H1 (cell line): ENCODE measurements at regions not wholly inside any gene's neighbourhood (a gene's known extent, or its start where the extent isn't known, plus 50 kb on each side); places are given as distances from the start of the nearest gene placed in this dataset.

Experiments used
- CTCF ChIA-PET: fragments of 300-600 bp; sonication (Branson Sonifier 250); formaldehyde crosslinking; loops from one replicate; lab custom pipeline; 2021; ENCODE audit not compliant: partially characterized antibody; lab: Charles Lee
- POLR2A ChIA-PET: fragments of 300-600 bp; sonication (Branson Sonifier 250); formaldehyde crosslinking; loops from one replicate; lab custom pipeline; 2021; ENCODE audit warnings: inconsistent platforms; ENCODE audit not compliant: partially characterized antibody; lab: Charles Lee
- DNase-seq, 2 experiments: peaks; one replicate each; pipeline versions ENCODE4 v3.0.0 to v3.0.0-alpha.2; 2010 to 2022; ENCODE audit warnings: low spot score in 2 of 2, low read depth in 1 of 2, mixed read lengths in 1 of 2
- FAIRE-seq: peaks from 2 replicates; lab custom pipeline; 2011; peaks lifted over from hg19 to GRCh38; lab: Jason Lieb, UNC
- H2AFZ ChIP-seq: 2 replicates; pipeline ENCODE4 v1.8.1; 2012; ENCODE audit warnings: low read length, inconsistent platforms
- H2AK5ac ChIP-seq: 2 replicates; pipeline ENCODE4 v1.6.1; 2013; ENCODE audit warnings: low read depth, low read length
- H2BK120ac ChIP-seq: replicated peaks from 2 replicates; pipeline ENCODE3; 2013; ENCODE audit warnings: low read depth, low read length, inconsistent platforms
- H2BK12ac ChIP-seq: 2 replicates; pipeline ENCODE4 v1.6.1; 2013; ENCODE audit warnings: low read depth, low read length
- H2BK15ac ChIP-seq: 2 replicates; pipeline ENCODE4 v1.6.1; 2013; ENCODE audit warnings: low read length
- H2BK20ac ChIP-seq: 2 replicates; pipeline ENCODE4 v1.6.1; 2013; ENCODE audit warnings: low read length
- H2BK5ac ChIP-seq: 2 replicates; pipeline ENCODE4 v1.6.1; 2013; ENCODE audit warnings: low read depth, low read length
- H3K14ac ChIP-seq: 2 replicates; pipeline ENCODE4 v1.6.1; 2013; ENCODE audit warnings: inconsistent platforms; ENCODE audit not compliant: insufficient read length
- H3K18ac ChIP-seq: 2 replicates; pipeline ENCODE4 v1.6.1; 2013; ENCODE audit warnings: low read length; ENCODE audit errors: extremely low read depth
- H3K23ac ChIP-seq: 2 replicates; pipeline ENCODE4 v1.6.1; 2013; ENCODE audit warnings: inconsistent platforms; ENCODE audit not compliant: insufficient read length
- H3K23me2 ChIP-seq: 2 replicates; pipeline ENCODE4 v1.6.1; 2013; ENCODE audit warnings: low read depth, low read length
- H3K27ac ChIP-seq: 2 replicates; pipeline ENCODE4 v1.6.1; 2011; ENCODE audit warnings: low read depth, low read length, inconsistent platforms
- H3K27me3 ChIP-seq, 4 experiments: replicated peaks in 1 of 4; 1 replicate in 1 of 4; 2 replicates in 3 of 4; pipeline versions ENCODE4 v1.6.1 to v1.8.1; 2011 to 2013; ENCODE audit warnings: low read length in 3 of 4, mild to moderate bottlenecking in 3 of 4, inconsistent platforms in 2 of 4, mixed read lengths in 2 of 4, moderate library complexity in 1 of 4; ENCODE audit not compliant: control insufficient read depth in 3 of 4, insufficient read depth in 3 of 4; ENCODE audit errors: extremely low read depth in 1 of 4
- H3K36me3 ChIP-seq, 4 experiments: 2 replicates each; pipeline versions ENCODE4 v1.6.1 to v1.8.1; 2011 to 2013; ENCODE audit warnings: mild to moderate bottlenecking in 4 of 4, low read length in 3 of 4, moderate library complexity in 2 of 4, control low read depth in 1 of 4, inconsistent platforms in 1 of 4; ENCODE audit not compliant: insufficient read depth in 4 of 4, control insufficient read depth in 2 of 4
- H3K4ac ChIP-seq: replicated peaks from 2 replicates; pipeline ENCODE3; 2013; ENCODE audit warnings: low read length, low read depth, mixed read lengths, inconsistent platforms; ENCODE audit not compliant: insufficient read length
- H3K4me1 ChIP-seq, 4 experiments: replicated peaks in 1 of 4; 1 replicate in 1 of 4; 2 replicates in 3 of 4; pipeline versions ENCODE4 v1.6.1 to v1.8.1; 2011 to 2013; ENCODE audit warnings: low read length in 3 of 4, inconsistent platforms in 2 of 4, mixed read lengths in 1 of 4; ENCODE audit not compliant: insufficient read depth in 4 of 4, control insufficient read depth in 3 of 4
- H3K4me2 ChIP-seq, 2 experiments: 2 replicates each; pipeline versions ENCODE4 v1.6.1 to v1.8.1; 2011 to 2013; ENCODE audit warnings: low read depth in 2 of 2, low read length in 2 of 2, control low read depth in 1 of 2, inconsistent platforms in 1 of 2, mild to moderate bottlenecking in 1 of 2; ENCODE audit not compliant: insufficient read depth in 1 of 2
- H3K4me3 ChIP-seq, 4 experiments: fragments of 200-600, 300-600 bp in 1 of 4; sonication (generic), shearing (Covaris generic), sonication (Bioruptor Twin) in 1 of 4; 2 replicates each; pipeline versions ENCODE4 v1.5.1 to v1.8.1; 2011 to 2016; ENCODE audit warnings: low read length in 4 of 4, low read depth in 3 of 4, control low read depth in 2 of 4, inconsistent platforms in 2 of 4, mild to moderate bottlenecking in 2 of 4, mixed read lengths in 1 of 4, moderate library complexity in 1 of 4; ENCODE audit not compliant: insufficient read depth in 2 of 4; ENCODE audit errors: extremely low read depth in 1 of 4
- H3K56ac ChIP-seq: replicated peaks from 2 replicates; pipeline ENCODE3; 2013; ENCODE audit warnings: low read depth, mild to moderate bottlenecking, mixed read lengths, low read length, inconsistent platforms; ENCODE audit not compliant: insufficient read length
- H3K79me1 ChIP-seq: 2 replicates; pipeline ENCODE4 v1.6.1; 2013; ENCODE audit warnings: low read depth, low read length, control low read depth
- H3K79me2 ChIP-seq, 2 experiments: 2 replicates each; pipeline versions ENCODE4 v1.6.1 to v1.8.1; 2012 to 2013; ENCODE audit warnings: low read length in 2 of 2, mild to moderate bottlenecking in 2 of 2, inconsistent platforms in 1 of 2; ENCODE audit not compliant: insufficient read depth in 2 of 2, control insufficient read depth in 1 of 2
- H3K9ac ChIP-seq, 4 experiments: replicated peaks in 1 of 4; 1 replicate in 1 of 4; 2 replicates in 3 of 4; pipeline versions ENCODE4 v1.6.1 to v1.8.1; 2011 to 2013; ENCODE audit warnings: low read depth in 3 of 4, low read length in 3 of 4, control low read depth in 2 of 4, mild to moderate bottlenecking in 2 of 4, moderate library complexity in 2 of 4, inconsistent platforms in 1 of 4; ENCODE audit errors: extremely low read depth in 1 of 4
- H3K9me3 ChIP-seq, 2 experiments: 2 replicates each; pipeline versions ENCODE4 v1.6.1 to v1.8.1; 2012 to 2013; ENCODE audit warnings: mild to moderate bottlenecking in 2 of 2, moderate library complexity in 2 of 2, control low read depth in 1 of 2, inconsistent platforms in 1 of 2, low read depth in 1 of 2, low read length in 1 of 2, mixed read lengths in 1 of 2; ENCODE audit not compliant: insufficient read depth in 2 of 2
- H4K20me1 ChIP-seq, 2 experiments: replicated peaks in 1 of 2; 2 replicates each; pipeline versions ENCODE3 to v1.8.1; 2011 to 2013; ENCODE audit warnings: inconsistent platforms in 2 of 2, low read length in 2 of 2, mild to moderate bottlenecking in 1 of 2; ENCODE audit not compliant: insufficient read depth in 2 of 2, control insufficient read depth in 1 of 2
- H4K5ac ChIP-seq: 2 replicates; pipeline ENCODE4 v1.6.1; 2013; ENCODE audit warnings: low read length, low read depth, mixed read lengths, inconsistent platforms; ENCODE audit not compliant: insufficient read length
- H4K8ac ChIP-seq: 2 replicates; pipeline ENCODE4 v1.8.0; 2013; ENCODE audit warnings: mild to moderate bottlenecking, moderate library complexity, low read length, inconsistent platforms; ENCODE audit not compliant: insufficient read depth; ENCODE audit errors: extremely low read depth
- H4K91ac ChIP-seq: replicated peaks from 2 replicates; pipeline ENCODE3; 2013; ENCODE audit warnings: low read length, mixed read lengths, inconsistent platforms; ENCODE audit not compliant: insufficient read length
- CEBPB ChIP-seq: IDR thresholded peaks from 2 replicates; pipeline ENCODE4 v1.6.1; 2012; ENCODE audit warnings: low read depth, low read length
- CHD2 ChIP-seq: IDR thresholded peaks from 2 replicates; pipeline ENCODE4 v1.6.1; 2012; ENCODE audit warnings: low read length, improper control_type of control experiment
- NANOG ChIP-seq: IDR thresholded peaks from 2 replicates; pipeline ENCODE4 v1.6.1; 2011; ENCODE audit warnings: low read length, low read depth, mild to moderate bottlenecking, inconsistent platforms; ENCODE audit not compliant: insufficient read depth, poor library complexity, severe bottlenecking
- PHF8 ChIP-seq: fragments of 200-600 bp; sonication (generic); conservative IDR thresholded peaks from 2 replicates; pipeline ENCODE4 v1.7.1; 2012; ENCODE audit warnings: low read depth, mild to moderate bottlenecking, inconsistent platforms, low read length, moderate library complexity
- POLR2AphosphoS5 ChIP-seq: IDR thresholded peaks from 2 replicates; pipeline ENCODE4 v1.6.1; 2011; ENCODE audit warnings: low read depth, low read length
- SAP30 ChIP-seq: fragments of 300-600 bp; sonication (generic); IDR thresholded peaks from 2 replicates; pipeline ENCODE4 v1.7.1; 2012; ENCODE audit warnings: low read length, moderate library complexity, mild to moderate bottlenecking, inconsistent platforms; ENCODE audit not compliant: insufficient read depth, insufficient replicate concordance
- SIX5 ChIP-seq: IDR thresholded peaks from 2 replicates; pipeline ENCODE4 v1.6.1; 2011; ENCODE audit warnings: mild to moderate bottlenecking, low read depth, low read length
- TEAD4 ChIP-seq: IDR thresholded peaks from 2 replicates; pipeline ENCODE4 v1.6.1; 2012; ENCODE audit warnings: low read depth, low read length, inconsistent platforms, mixed read lengths
- whole genome bisulfite sequencing, 2 experiments: shearing (Covaris generic) in 1 of 2; methylation state at CpG; one replicate each; pipeline versions ENCODE4 v1.1.6 to v1.1.7; 2013 to 2015; ENCODE audit warnings: low lambda C conversion rate in 2 of 2, mixed read lengths in 2 of 2, inconsistent platforms in 1 of 2, low coverage in 1 of 2, missing lambda C conversion rate in 1 of 2; ENCODE audit not compliant: insufficient replicate concordance in 2 of 2, insufficient coverage in 1 of 2, insufficient read length in 1 of 2; ENCODE audit errors: extremely low coverage in 1 of 2, missing lambda C conversion rate in 1 of 2; 5-methylcytosine and 5-hydroxymethylcytosine counted together

DNA sequence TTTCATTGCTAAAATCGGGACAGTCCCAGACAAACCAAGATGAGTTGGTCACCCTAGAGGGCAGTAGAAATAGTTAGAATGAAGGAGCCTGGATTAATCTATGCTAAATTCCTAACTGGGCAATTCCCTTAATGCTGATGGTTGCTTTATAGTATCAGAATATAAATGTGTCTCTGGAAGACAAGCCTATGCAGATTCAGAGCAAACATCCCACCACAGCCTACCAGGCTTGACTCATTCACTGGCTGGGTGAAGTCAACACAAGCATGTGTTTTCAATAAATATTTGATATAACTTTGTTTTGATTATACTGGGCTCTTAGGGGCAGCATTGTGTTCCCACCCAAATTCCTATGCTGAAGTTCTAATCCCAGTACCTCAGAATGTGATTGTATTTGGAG is 79.3 kb downstream of the RMI1 start:
- POLR2A ChIA-PET: no interaction called here
- H4K91ac ChIP-seq: no peak overlapping the region
- no peak overlapping the region for H4K5ac ChIP-seq
- H2BK120ac ChIP-seq: no peak overlapping the region
- H3K4ac ChIP-seq: no peak overlapping the region
- H3K23ac ChIP-seq: no peak overlapping the region
- H2BK5ac ChIP-seq: no peak overlapping the region
- no peaks in the 10 kb centered on the region for H4K20me1 ChIP-seq
- H3K14ac ChIP-seq: no peak overlapping the region
- H3K23me2 ChIP-seq: no peaks in the 10 kb centered on the region
- no peaks in the 10 kb centered on the region for H3K79me1 ChIP-seq
- H3K27me3 ChIP-seq: no peaks in the 10 kb centered on the region
- CTCF ChIA-PET: no interaction called here
- DNase-seq: no peak
- 96% methylated on average over 1 of the region's 1 CpG; no CpG with 5 or more reads in 1 of the 2 experiments for WGBS, 2 experiments
- no peaks in the 10 kb centered on the region for H3K4me1 ChIP-seq
- no peak overlapping the region for H3K18ac ChIP-seq
- H3K4me2 ChIP-seq: no peak overlapping the region
- no peaks in the 10 kb centered on the region for H3K36me3 ChIP-seq
- no peak for FAIRE-seq
- H3K79me2 ChIP-seq: no peaks in the 10 kb centered on the region
- no peak overlapping the region for H2BK20ac ChIP-seq
- no peak overlapping the region for H2AFZ ChIP-seq
- H3K9me3 ChIP-seq: no peaks in the 10 kb centered on the region
- no peak overlapping the region for H3K4me3 ChIP-seq
- no peak overlapping the region for H3K56ac ChIP-seq
- no peak overlapping the region for H3K27ac ChIP-seq
- no peak overlapping the region for H3K9ac ChIP-seq
- no peak overlapping the region for H2AK5ac ChIP-seq
- no peak for TF ChIP-seq CHD2
- no peak for TF ChIP-seq POLR2AphosphoS5
- no peak for TF ChIP-seq SAP30
- no peak for TF ChIP-seq PHF8
- TF ChIP-seq CEBPB: no peak
- TF ChIP-seq SIX5: no peak
- TF ChIP-seq NANOG: no peak
- no peak for TF ChIP-seq TEAD4
- TF ChIP-seq, all 59 proteins: peak for 0
- no peak overlapping the region for H2BK15ac ChIP-seq
- no peak overlapping the region for H2BK12ac ChIP-seq
- no peak overlapping the region for H4K8ac ChIP-seq
